ENCODE measurements at regions not wholly inside any gene's neighbourhood (a gene's known extent, or its start where the extent isn't known, plus 50 kb on each side); places are given as distances from the start of the nearest gene placed in this dataset.
"Not testable (repeated sequence)": the region's sequence is repeated elsewhere in the genome, so short reads cannot be mapped to it uniquely, and the experiment has no call there.

DNA sequence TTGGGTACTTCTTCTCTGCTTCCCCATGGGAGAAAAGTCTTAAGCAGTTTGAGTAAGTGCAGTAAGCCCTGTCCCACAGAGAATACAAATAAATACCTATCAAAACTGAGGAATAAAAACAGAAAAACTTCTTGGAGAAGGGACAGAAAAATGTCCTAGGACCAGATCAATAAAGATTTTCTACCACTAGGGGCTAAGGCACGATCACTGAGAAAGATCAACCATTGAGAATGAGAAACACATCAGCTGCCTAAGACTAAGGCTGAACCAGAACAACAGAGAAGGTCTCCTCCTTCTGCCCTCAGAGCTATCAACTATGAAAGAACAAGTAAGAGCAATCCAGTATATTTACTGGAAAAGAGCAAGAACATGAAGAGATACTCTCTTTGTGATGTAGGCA lies 763.6 kb upstream of the LRRTM1 start:
- DNase-seq, result no peak

DNA sequence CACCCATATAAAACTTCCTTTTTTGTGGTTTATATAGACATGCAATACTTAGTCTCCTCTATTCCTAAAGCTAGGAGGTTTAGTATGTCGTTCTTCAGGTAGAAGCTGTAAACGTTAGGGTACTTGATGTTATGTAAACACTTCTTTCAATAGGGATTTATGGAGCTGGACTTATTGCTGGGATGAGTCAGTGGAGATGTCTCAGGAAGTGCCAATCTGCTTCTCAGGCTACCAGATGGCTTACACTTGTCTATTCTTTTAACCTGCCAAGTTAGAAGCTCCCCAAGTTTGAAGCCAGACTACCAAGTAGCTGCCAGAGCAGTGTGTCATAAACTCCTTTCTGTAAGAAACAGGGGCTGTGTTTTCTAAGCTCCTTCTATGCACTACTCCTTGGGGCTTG lies 756.5 kb upstream of the LRRTM1 start:
- DNase-seq, result no peak

DNA sequence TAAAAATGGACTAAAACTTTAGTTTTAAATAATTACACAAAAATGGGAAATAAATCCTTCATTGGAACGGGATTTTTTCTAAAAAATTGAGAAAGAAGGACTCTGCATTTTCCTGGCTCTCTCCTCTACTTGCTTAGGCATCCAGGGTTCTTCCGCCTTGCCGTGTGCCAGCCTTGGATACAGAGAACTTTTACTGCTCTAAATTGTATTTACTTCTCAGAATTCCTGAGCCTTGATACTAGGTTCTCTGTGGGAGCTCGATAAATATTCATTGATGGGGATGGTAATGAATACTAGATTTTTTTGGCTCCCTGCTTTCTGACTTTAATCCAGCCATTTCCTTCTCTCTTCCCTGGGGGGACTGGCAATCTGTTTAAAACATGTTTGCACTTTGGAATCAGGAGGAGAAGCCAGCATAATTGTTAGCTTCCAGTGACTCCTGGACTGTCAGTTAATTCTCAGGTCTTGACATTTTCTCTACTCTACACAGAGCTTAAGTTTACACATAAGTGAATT lies 746.1 kb upstream of the LRRTM1 start:
- no peak for DNase-seq

DNA sequence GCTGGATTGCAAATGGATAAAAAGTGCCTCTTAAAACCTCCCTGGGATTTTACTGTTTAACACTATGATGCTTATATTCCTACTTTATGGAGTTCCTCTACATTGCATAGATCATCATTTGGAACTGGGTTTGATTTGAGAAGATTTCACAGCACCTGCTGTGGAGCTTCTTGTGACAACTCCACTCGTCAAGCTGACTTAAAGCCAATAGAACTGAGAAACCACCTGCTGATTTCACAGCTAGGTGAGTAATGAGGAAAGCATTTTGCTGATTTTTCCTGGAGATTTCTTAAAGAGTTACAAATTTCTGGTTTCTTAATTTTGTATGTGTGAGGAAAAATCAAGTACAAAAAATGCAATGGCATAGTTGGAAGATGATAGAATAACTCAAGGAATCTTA lies 739.1 kb upstream of the LRRTM1 start:
- no peak for DNase-seq

DNA sequence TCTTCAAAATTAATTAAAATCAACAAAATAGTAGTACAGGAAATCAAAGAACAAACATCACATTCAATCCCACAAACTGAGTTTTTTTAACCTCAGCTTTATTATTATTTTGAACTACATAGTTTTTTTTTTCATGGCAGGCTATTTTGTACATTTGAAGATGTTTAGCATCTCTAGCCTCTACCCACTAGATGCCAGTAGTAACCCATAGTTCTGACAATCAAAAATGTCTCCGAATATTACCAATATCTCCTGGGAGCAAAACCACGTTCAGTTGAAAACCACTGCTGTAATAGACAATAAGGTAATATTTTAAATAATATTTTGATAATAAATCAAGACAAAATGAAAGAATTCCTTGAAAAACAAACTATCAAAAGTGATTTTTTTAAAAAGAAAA lies 702.6 kb upstream of the LRRTM1 start:
- DNase-seq, result no peak

DNA sequence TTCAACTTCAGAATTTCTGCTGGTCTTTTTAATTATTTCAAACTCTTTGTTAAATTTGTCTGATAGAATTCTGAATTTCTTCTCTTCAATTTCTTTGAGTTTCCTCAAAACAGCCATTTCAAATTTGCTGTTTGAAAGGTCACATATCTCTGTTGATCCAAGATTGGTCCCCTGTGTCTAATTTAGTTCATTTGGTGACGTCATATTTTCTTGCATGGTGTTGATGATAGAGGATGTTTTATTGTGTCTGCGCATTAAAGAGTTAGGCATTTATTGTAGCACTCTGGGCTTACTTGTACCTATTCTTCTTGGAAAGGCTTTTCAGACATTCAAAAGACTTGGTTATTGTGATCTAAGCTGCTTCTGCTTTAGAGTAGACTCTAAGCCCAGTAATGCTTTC lies 698.4 kb upstream of the LRRTM1 start:
- DNase-seq, result no peak

DNA sequence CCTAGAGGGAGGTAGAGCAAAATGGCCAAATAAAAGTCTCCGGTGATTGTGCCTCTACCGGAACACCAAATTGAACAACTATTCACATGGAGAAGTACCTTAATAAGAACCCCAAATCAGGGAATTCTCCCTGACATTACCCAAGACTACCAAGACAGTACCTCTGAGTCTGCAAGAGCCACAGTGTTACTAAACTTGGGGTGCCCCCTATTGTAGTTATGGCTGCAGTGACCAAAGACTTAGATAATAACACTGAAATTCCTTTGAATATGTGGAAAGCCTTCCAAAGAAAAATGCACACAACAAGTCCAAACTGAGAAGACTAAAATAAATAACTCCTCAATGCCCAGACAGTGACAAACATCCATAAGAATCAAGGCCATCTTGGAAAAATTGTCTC lies 682.9 kb upstream of the LRRTM1 start:
- DNase-seq, result no peak

DNA sequence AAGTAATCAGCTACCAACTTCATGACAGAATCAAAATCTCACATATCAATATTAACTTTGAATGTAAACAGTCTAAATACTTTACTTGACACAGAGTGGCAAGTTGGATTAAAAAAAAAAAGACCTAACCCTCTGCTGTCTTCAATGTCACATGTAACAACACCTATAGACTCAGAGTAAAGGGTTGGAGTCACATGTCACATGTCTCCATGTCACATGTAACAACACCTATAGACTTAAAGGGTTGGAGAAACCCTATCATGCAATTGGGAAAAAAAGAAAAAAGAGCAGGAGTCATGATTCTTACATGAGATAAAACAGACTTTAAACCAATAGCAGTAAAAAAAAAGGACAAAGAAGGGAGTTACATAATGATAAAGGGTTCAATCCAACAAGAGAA lies 665.3 kb upstream of the LRRTM1 start:
- DNase-seq, result no peak

DNA sequence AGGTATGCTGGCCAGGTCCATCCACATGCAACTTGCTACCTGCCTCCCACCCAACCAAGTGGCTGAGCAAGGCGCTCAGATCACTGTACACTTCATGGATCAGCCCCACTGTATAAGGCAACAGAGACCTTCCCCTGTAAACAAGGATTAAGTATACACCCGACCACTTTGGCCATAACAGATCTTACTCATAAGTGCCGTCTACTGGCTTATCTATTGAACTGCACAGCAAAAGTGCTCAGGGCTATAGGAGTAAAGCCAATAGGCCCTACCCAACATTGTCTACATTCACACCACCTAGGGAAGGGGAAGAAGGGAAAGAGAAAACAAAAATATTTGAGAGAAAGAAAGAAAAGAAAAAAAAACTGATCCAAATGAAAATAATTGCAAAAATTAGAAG lies 663.9 kb upstream of the LRRTM1 start:
- DNase-seq, result no peak

DNA sequence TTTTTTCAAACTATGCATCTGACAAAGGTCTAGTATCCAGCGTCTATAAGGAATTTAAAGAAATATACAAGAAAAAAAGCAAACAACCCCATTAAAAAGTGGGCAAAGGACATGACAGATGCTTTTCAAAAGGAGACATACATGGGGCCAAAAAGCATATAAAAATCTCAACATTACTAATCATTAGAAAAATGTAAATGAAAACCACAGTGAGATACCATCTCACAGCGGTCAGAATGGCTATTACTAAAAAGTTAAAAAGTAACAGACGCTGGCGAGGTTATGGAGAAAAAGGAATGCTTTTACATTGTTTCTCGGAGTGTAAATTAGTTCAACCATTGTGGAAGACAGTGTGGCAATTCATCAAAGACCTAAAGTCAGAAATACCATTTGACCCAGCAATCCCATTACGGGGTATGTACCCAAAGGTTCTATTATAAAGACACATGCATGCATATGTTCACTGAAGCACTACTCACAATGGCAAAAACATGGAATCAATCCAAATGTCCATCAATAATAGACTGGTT lies 643.1 kb upstream of the LRRTM1 start:
- no peak for DNase-seq

DNA sequence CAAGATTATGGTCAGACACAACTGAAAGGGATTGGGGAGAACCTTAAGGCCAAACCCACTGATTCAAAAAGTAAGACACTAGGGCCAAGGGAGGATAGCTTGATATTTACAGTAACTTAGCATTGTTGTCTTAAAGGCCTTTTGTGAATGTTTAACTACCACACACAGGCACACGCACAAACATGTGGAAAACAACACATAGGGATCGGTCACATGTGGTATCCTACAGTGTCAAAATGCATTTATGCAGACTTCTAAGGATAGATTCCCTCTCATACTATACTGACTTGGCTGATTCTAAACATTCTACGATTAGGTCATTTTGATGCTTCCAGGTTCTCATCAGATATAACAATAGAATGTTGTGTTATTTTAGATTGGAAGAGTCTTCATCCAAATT lies 638.9 kb upstream of the LRRTM1 start:
- no peak for DNase-seq

DNA sequence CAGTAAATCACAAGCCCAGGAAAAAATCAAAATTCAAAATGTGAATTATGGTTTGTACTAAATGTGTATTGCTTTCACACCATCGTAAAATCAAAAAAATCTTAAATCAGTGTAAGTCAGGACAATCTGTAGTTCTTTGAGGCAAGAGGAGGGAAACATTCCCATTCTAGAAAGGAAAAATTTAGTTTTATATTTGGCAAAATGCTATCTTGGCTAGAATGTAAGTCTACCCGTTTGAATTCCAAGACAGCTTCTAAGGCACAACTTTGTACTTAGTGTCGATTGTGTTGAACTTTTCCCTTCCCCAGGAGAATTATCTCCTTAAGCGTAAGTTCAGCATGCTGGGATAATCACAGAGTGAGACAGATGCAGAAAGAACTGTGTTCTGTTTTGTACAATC lies 638.2 kb upstream of the LRRTM1 start:
- no peak for DNase-seq

DNA sequence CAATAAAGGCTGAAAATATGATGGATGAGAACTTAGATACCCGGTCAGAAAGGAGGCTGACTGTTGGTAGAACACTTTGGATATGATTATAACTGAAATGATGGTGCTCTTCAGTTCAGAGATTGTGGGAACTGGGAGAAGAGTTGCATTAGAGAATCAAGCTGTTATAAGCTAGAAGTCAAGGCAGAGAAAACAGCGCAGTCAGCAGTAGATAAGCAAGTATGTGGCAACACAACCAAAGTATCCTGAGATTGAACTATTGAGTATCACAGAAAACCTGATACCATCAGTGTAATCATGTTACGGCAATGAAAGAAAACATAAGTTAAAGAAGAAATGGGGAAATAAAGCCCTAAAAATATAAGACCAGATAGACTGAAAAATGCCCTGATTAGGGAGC lies 633.9 kb upstream of the LRRTM1 start:
- no peak for DNase-seq

DNA sequence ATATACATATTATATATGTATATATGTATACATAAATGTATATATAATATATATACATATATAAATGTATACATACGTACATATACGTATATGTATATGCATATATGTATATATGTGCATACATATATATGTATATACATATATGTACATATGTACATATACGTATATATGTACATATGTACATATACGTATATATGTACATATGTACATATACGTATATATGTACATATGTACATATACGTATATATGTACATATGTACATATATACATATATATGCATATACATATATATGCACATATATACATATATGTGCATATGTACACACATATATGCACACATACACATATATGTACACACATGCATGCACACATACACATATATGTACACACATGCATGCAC lies 627.3 kb upstream of the LRRTM1 start:
- DNase-seq, result not testable (repeated sequence)

DNA sequence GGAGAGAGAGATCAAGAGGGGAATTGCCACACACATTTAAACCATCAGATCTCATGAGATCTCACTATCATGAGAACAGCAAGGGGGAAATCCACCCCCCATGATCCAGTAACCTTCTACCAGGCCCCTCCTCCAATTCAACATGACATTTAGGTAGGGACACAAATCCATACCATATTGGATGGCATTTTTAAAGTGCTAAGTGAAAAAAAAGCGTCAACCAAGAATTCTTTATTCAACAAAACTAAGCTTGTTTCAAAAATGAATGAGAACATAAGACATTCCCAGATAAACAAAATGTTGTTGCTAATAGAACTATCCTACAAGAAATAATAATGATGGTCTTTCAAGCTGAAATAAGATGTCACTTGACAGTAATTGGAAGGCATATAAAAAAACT lies 626.2 kb upstream of the LRRTM1 start:
- no peak for DNase-seq

DNA sequence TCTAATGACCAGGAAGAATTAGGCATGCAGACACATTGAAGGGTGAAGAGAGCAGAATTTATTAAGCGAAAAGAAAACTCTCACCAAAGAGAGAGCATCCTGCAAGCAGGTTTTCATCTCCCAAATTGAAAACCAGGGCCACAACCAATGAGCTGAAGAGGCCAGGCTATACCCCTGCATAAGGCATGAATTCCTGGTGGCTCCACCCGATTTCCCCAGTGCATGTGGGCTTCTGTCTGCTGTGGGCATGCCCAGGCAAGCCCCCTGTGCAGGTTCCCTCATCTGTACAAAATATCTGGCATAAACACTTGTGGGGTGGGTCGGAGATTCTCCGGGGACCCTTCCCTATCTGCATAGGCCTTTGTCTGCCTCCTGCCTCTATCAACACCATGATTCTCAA lies 621.6 kb upstream of the LRRTM1 start:
- no peak for DNase-seq

DNA sequence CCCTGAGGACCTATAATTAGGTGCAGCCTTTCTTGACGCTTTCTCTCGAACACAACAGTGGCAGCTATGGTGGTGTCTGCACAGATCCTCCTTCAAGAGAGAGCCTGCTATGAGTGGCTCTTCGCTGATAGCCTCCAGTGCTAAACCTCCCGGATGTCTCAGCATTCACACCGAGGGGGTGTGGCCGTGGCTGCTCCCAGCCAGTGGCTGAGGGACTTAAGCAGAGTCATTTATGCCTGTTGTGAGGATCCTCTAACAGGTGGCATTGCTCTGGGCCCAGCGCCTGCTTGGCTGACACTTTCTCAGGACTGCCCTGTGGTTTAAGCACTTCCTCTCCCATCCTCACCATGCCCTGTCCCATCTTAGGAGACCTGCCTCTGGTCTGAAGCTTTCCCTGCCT lies 592.0 kb upstream of the LRRTM1 start:
- no peak for DNase-seq

DNA sequence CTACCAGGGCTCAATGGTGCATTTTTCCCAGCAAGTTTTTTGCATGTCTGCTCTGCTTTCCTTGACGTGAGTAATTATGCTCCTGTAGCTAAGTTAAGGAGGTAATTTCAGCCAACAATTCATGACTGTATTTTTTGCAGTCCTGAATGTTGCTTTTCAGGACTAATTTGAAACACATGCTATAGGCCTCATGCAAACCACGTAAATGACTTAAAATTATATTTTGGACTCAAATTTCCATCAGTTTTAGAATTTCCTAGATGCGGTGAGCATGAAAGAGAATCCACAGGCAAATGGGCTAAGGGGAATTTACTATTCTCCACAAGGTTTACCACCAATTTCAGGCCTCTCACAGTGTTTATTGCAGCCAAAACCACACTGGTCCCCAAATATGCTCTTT lies 589.9 kb upstream of the LRRTM1 start:
- DNase-seq, result no peak

DNA sequence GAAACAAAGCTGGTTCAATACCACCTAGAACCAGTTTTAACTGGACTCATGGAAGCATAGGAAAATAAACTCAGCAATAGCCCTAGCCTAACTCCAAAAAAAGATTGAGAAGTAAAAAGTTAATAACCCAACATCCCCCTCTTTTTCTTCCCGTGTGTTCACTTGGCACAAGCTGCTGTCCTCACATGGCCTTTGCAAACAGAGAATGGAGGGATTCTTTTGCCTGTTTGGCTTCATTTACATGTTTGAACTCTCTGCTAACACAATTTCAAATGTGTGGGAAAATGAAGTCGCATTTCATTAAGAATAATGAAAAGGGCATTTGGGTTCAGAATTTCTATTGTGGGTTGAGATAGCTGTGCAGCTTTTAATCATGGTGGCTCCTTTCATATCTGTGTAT lies 589.2 kb upstream of the LRRTM1 start:
- DNase-seq, result no peak

DNA sequence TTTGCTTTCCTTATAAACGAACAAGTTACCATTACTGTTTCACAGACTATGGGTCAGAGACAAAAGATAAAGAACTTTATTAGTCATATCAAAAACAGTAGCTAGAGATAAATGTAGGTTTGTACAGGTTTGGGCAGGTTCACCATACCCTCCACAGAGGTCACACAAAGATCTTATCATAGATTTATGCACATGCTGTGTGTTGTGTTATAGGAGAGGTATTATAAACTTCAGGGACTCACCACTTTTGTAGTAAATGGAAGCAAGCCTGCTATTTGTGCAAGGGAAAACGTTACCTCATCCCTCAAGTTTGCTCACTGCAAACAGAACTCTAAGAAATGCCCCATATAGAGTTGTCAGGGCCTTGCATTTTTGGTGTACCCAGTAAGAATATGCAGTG lies 584.5 kb upstream of the LRRTM1 start:
- DNase-seq, result no peak

DNA sequence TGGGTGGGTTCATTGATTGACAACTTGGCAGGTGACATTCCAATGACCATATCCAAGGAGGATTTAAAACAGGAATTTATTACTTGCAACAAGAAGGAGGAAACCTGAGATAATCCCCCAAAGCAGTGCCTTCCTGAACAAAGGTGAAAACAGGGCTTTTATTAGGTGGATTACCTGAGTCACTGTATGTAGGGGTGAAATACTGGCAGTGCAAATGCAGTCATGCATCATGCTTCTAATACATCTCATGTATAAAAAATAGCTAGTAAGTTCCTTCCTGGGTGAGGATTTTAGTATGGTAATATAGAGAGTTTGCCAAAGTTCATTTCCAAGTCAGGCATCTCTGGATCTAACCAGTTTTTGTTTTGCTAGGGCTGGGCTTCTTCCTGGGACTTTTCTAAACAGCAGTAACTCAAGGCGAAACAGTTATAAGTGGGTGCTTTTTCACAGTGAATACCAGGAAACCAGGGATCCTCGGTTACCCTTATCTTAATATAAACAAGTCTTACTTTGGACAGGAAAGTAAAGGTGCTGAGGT lies 583.4 kb upstream of the LRRTM1 start:
- DNase-seq, result no peak

DNA sequence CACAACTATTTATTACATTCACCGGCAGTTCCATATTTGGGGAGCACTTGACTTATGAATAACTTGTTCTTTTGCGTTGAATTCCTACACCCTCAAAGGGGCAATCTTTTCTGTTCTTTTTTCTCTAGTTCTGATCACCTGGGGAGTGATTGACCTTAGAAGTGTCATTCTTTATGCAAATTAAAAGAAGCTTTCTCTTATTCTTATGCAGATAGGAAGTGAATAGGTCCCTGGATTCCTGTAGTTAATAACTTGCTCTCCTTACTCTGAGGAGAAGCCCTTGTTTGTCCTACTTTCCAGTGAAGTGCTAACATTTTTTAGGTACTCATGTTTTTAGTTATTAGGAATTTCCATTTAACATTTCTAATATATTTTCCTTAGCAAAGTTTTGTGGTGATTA lies 569.8 kb upstream of the LRRTM1 start:
- DNase-seq, result no peak

DNA sequence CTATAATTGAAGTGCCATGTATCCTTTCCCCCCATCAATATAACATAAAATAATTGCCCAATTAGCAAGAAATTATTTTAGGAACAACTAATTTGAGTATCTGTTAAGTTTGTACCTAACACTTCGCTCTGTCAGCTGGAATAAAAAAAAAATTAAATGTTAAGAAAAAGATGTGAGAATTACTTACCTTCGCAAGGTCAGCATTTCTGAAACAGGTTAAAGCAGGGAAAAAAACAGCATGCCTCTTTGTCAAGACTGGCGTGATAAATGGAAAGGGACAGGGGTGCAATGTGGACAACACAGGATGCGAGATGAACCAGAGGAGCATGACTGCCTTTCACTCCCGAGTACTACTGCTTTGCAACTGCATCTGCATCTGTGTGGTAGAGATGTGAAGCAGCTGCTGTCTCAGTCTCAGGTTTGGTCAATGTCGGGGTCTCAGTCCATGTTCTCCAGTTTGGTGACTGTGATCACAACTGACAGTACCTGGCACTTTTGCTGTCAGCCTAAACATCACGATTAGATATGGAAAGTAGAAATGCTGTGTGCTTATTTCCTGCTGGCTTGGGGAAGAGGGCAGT lies 565.4 kb upstream of the LRRTM1 start:
- DNase-seq, result no peak

DNA sequence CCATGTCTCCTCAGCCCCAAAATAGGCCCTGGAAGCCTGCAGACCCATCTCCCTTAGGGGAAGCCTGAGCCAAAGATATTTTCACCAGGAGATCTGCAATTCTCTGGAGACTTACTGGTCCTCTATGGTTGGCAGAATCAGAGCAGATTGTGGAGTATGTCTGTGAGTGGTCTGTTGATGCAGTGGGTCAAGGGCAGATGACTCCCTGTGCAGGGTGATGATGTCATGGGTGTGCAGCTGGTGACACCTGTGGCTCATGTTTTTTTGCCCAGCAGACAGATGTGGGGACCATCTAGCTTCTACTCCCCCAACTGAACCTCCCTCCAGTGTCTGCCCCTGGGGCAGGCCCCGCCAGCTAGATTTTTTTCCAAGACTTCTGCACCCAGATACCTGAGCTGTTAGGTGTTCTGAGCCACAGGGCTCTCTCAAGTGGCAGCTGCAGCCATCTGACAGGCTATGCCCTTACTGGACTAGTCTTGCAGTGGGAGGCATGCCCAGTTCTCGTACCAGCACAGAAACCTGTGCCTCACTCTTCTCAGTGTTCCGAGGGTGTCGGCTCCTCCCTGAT lies 558.7 kb upstream of the LRRTM1 start:
- DNase-seq, result no peak

DNA sequence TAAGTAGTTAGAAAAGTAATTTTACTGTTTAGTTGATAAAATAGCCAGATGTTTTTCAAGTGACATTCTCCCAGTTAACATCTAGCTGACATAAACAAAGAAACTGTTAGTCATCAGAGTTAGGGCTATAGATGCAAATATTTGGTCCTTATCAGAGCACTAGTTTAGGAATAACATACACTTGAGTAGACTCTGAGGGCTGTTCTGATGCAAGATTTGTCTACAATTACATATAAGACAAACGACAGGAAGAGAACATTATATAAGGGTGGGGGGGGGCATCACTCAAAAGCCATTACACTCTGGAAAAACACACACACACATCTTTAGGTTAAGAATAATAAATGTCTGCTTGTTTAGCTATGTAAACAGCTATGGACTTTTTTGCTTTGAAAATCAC lies 554.4 kb upstream of the LRRTM1 start:
- DNase-seq, result no peak
